ENCODE measurements at regions not wholly inside any gene's neighbourhood (a gene's known extent, or its start where the extent isn't known, plus 50 kb on each side); places are given as distances from the start of the nearest gene placed in this dataset.
"Not testable (repeated sequence)": the region's sequence is repeated elsewhere in the genome, so short reads cannot be mapped to it uniquely, and the experiment has no call there.

GRCh38 chr2:56981554-56981953, 797.8 kb downstream of the CCDC85A start:
- DNase-seq (ENCODE audit: low spot score), result no peak

GRCh38 chr2:56985609-56986008, 801.8 kb downstream of the CCDC85A start:
- no peak for DNase-seq (ENCODE audit: low spot score)

DNA sequence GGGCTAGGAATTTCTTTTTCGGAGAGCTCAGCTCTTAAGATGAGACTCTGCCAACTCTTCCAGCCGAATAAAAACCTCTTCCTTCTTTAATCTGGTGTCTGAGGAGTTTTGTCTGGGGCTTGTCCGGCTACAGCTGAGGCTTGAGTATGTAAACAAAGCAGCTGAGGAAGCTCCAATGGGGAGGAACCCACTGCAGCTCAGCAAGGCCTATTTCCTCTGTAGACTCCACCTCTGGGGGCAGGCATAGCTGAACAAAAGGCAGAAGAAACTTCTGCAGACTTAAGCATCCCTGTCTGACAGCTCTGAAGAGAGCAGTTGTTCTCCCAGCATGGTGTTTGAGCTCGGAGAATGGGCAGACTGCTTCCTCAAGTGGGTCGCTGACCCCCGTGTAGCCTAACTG, 838.7 kb downstream of the CCDC85A start:
- DNase-seq (ENCODE audit: low spot score), result no peak

GRCh38 chr2:57044931-57045635, 861.3 kb downstream of the CCDC85A start:
- no peak for DNase-seq (ENCODE audit: low spot score)

DNA sequence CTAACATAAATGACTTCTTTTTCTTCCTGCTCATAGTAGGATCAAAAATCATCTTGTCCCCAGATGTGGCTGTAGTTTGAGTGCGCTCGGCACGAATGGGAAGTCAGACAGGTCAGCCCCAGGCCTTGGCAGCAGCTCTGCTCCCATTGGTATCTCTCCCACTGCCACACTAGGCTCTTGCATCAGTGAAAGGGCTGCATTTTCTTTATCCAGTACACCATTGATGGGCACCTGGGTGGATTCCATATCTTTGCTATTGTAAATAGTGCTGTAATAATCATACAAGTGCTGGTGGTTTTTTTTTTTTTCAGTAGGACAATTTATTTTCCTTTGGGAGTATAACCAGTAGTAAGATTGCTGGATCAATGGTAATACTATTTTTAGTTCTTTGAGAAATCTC, 865.5 kb downstream of the CCDC85A start:
- DNase-seq (ENCODE audit: low spot score), result no peak

DNA sequence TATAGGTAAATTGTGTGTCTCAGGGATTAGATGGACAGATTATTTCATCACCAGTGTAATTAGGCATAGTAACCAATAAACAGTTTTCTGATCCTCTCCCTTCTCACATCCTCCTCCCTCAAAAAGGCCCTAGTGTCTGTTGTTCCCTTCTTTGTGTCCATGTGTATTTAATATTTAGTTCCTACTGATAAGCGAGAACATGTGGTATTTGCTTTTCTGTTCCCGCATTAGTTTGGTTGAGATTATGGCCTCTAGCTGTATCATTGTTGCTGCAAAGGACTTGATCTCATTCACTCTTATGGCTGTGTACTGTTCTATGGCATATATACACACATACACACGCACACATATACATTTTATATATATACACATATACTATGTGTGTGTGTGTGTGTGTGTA, 866.2 kb downstream of the CCDC85A start:
- no peak for DNase-seq (ENCODE audit: low spot score)

GRCh38 chr2:57066301-57066700, 882.5 kb downstream of the CCDC85A start:
- DNase-seq (ENCODE audit: low spot score), result not testable (repeated sequence)

DNA sequence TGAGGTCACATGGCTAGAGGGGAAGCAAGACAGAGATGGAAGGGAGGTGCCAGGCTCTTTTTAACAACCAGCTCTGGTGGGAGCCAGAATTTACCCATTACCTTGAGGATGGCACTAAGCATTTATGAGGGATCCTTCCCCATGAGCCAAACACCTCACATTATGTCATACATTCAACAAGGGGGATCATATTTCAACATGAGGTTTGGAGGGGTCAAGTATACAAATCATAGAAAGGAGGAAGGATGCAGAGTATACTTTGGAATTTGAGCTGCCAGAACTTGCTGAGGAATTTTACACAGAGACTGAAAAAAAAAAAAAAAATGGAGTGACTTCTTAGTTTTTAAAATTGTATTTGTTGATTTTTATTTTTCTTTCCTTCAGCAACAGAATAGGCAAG, 891.4 kb downstream of the CCDC85A start:
- no peak for DNase-seq (ENCODE audit: low spot score)

- DNase-seq (ENCODE audit: low spot score), result no peak
These were observed 896.2 kb downstream of the CCDC85A start for GRCh38 chr2:57080035-57080434.

- DNase-seq (ENCODE audit: low spot score), result no peak
These were observed 901.0 kb downstream of the CCDC85A start for GRCh38 chr2:57084697-57085281.

GRCh38 chr2:57093020-57093419, 909.2 kb downstream of the CCDC85A start:
- DNase-seq (ENCODE audit: low spot score), result no peak

DNA sequence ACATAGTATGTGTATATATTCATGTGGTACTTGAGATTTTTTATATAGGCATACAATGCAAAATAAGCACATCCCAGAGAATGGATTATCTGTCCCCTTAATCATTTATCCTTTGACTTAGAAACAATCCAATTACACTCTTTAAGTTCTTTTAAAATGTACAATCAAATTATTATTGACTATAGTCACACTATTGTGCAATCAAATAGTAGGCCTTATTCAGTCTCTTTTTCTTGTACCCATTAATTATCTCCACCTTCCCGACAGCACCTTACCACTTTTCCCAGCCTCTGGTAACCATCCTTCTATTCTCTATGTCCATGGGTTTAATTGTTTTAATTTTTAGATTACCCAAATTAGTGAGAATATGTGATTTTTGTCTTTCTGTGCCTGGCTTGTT, 914.1 kb downstream of the CCDC85A start:
- DNase-seq (ENCODE audit: low spot score), result no peak

DNA sequence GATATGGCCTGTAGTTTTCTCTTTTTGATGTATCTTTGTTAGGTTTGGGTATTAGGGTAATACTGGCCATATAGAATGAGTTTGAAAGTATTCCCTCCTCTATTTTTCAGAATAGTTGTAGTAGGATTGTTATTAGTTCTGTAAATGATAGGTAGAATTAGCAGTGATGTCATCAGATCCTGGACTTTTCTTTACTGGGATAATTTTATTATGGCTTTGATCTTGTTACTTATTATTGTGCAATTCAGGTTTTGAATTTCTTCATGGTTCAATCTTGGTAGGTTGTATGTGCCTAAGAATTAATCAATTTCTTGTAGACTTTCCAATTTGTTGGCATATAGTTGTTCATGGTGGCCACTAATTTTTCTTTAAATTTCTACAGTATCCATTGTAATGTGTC, 916.6 kb downstream of the CCDC85A start:
- DNase-seq (ENCODE audit: low spot score), result no peak

DNA sequence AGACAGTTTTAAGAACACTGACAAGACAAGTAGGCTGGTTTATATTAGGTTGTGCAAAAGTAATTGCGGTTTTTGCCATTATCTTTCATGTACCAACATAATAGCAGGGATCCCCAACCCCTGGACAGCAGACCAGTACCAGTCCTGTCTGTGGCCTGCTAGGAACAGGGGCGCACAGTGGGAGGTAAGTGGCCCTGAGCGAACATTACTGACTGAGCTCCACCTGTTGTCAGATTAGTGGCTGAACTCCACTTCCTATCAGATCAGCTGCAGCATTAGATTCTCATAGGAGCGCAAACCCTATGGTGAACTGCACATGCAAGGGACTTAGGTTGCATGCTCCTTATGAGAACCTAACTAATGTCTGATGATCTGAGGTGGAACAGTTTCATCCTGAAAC, 921.9 kb downstream of the CCDC85A start:
- no peak for DNase-seq (ENCODE audit: low spot score)

DNA sequence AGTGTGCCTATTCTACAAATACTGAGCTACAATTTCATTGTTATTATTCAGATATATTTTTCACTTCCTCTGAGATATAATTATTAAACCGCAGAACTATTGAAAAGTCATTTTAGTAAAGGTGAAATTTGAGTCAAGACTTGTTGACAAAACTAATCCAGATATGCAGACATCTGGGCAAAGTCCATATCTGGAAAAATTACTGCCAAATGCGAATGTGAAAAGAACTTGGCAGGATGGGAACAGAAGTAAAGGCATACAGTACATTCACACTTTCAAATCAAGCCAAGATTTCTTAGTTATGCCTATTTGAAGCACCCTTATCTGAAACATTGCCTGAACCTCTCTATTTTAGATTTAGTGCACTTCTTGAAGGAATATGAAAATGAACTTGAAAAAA, 923.6 kb downstream of the CCDC85A start:
- no peak for DNase-seq (ENCODE audit: low spot score)

GRCh38 chr2:57111531-57111930, 927.7 kb downstream of the CCDC85A start:
- no peak for DNase-seq (ENCODE audit: low spot score)

DNA sequence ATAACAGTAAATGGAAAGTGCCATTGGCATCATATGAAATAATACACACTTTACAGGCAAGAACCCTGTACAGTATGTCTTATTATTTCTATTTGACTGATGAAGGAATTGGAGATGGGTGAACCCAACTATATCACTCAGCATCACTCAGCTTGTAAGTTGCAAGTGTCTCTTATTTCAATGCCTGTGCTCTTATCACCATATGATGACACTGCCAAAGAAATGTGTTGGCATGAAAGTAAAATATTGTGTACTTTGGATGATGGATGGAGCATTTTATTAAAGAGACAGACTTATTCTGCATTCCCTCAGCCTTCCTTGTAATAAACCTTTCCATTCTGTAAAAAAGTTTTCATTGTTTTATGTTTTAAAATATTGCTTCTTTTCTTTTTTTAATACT, 927.5 kb upstream of the VRK2 start:
- DNase-seq (ENCODE audit: low spot score), result no peak

- DNase-seq (ENCODE audit: low spot score), result no peak
These were observed 920.2 kb upstream of the VRK2 start for GRCh38 chr2:57126410-57126809.

GRCh38 chr2:57139179-57139578, 907.4 kb upstream of the VRK2 start:
- DNase-seq (ENCODE audit: low spot score), result no peak

- DNase-seq (ENCODE audit: low spot score), result no peak
These were observed 905.3 kb upstream of the VRK2 start for GRCh38 chr2:57141269-57141668.

DNA sequence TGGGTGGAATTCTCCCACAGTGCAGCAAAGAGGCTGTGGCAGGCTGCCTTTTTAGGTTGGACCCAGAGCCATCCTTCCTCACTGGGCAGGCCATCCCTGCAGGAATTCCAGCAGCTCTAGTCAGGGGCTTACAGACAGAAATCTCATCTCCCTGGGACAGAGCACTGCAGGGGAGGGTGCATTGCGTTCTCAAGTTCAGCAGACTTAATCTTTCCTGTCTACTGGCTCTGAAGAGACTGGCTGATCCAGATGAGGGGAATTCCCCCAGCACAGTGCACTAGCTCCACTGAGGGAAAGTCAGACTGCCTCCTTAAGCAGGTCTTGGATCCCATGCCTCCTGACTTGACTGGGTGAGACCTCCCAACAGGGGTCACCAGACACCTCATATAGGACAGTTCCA, 899.7 kb upstream of the VRK2 start:
- no peak for DNase-seq (ENCODE audit: low spot score)

- no peak for DNase-seq (ENCODE audit: low spot score)
These were observed 890.2 kb upstream of the VRK2 start for GRCh38 chr2:57156231-57156924.

GRCh38 chr2:57160976-57161375, 885.6 kb upstream of the VRK2 start:
- DNase-seq (ENCODE audit: low spot score), result no peak

GRCh38 chr2:57177176-57177575, 869.4 kb upstream of the VRK2 start:
- DNase-seq (ENCODE audit: low spot score), result no peak

All from hematopoietic multipotent progenitor cell treated with erythropoietin and hydrocortisone succinate and interleukin-3 and kit ligand, for 15 days (in vitro differentiated cells).